HAP-1 (cell line): ENCODE measurements at regions not wholly inside any gene's neighbourhood (a gene's known extent, or its start where the extent isn't known, plus 50 kb on each side); places are given as distances from the start of the nearest gene placed in this dataset.

Experiments
- DNase-seq, 2 experiments: peaks; one replicate each; pipeline ENCODE4 v3.0.0-alpha.2; 2016 to 2020; ENCODE audit warnings: low spot score in 2 of 2
- H3K27me3 ChIP-seq: fragments of 250-450 bp; sonication (Bioruptor Pico); 2 replicates; pipeline ENCODE4 v1.5.1; 2020; ENCODE audit warnings: low read depth, mild to moderate bottlenecking, moderate library complexity
- H3K36me3 ChIP-seq: fragments of 250-450 bp; sonication (Bioruptor Pico); replicated peaks from 2 replicates; pipeline ENCODE4 v1.5.1; 2020; ENCODE audit warnings: mild to moderate bottlenecking
- H3K4me1 ChIP-seq: fragments of 250-450 bp; sonication (Bioruptor Pico); 2 replicates; pipeline ENCODE4 v1.5.1; 2020; ENCODE audit warnings: mild to moderate bottlenecking
- H3K4me3 ChIP-seq: fragments of 250-450 bp; sonication (Bioruptor Pico); 2 replicates; pipeline ENCODE4 v1.5.1; 2020; ENCODE audit warnings: mild to moderate bottlenecking, moderate library complexity
- H3K9me3 ChIP-seq: fragments of 250-450 bp; sonication (Bioruptor Pico); 2 replicates; pipeline ENCODE4 v1.5.1; 2020; ENCODE audit warnings: mild to moderate bottlenecking, moderate library complexity
- in situ Hi-C: fragments of 300-500 bp; cut with MboI; formaldehyde crosslinking; loops from 3 replicates; pipeline ENCODE4 v1.14.3; 2020; ENCODE audit warnings: low sequenced_read_pairs, inconsistent platforms, mixed read lengths

GRCh38 chr13:53238261-53238660 lies 209.6 kb downstream of the OLFM4 start:
- Histone ChIP-seq H3K36me3 (no peaks in the 10 kb centered on the region), H3K9me3 (no peaks in the 10 kb centered on the region), H3K4me3 (no peak overlapping the region), H3K4me1 (peaks cover 19% of the 10 kb centered on the region), H3K27me3 (no peaks in the 10 kb centered on the region)
- in situ Hi-C loops, result no loop called here
- DNase-seq, result no peak

- peak; percentile 27 to 61 for DNase-seq
- no peaks in the 10 kb centered on the region for H3K9me3 ChIP-seq
- H3K36me3 ChIP-seq, result no peaks in the 10 kb centered on the region
- no peak overlapping the region for H3K4me3 ChIP-seq
- H3K4me1 ChIP-seq, result peaks cover 19% of the 10 kb centered on the region
- in situ Hi-C loops, result loop anchor here (10.0 kb wide), 2 partner anchors 534 to 944 kb away; no protein-coding TSS in a partner anchor
- no peaks in the 10 kb centered on the region for H3K27me3 ChIP-seq
Measured at GRCh38 chr13:53240401-53241025, 211.9 kb downstream of the OLFM4 start.

GRCh38 chr13:53241891-53242348 lies 213.3 kb downstream of the OLFM4 start:
- Histone ChIP-seq H3K9me3 (no peaks in the 10 kb centered on the region), H3K36me3 (no peaks in the 10 kb centered on the region), H3K4me3 (no peak overlapping the region), H3K4me1 (peaks cover 19% of the 10 kb centered on the region), H3K27me3 (no peaks in the 10 kb centered on the region)
- DNase-seq, result peak; percentile 62 to 63
- in situ Hi-C loops, result loop anchor here (10.0 kb wide), 2 partner anchors 533 to 943 kb away; no protein-coding TSS in a partner anchor

GRCh38 chr13:53249236-53249635 lies 220.6 kb downstream of the OLFM4 start:
- no peak for DNase-seq
- in situ Hi-C loops, result loop anchor here (10.0 kb wide), 2 partner anchors 526 to 936 kb away; no protein-coding TSS in a partner anchor
- H3K9me3 ChIP-seq, result no peaks in the 10 kb centered on the region
- H3K4me1 ChIP-seq, result peaks cover 6% of the 10 kb centered on the region; the same call in 1 of the 2 replicates
- no peaks in the 10 kb centered on the region for H3K36me3 ChIP-seq
- H3K4me3 ChIP-seq, result no peak overlapping the region
- no peaks in the 10 kb centered on the region for H3K27me3 ChIP-seq

- H3K27me3 ChIP-seq, result no peaks in the 10 kb centered on the region
- no peaks in the 10 kb centered on the region for H3K36me3 ChIP-seq
- DNase-seq, result peak; percentile 71 to 92
- no peak overlapping the region for H3K4me3 ChIP-seq
- H3K9me3 ChIP-seq, result no peaks in the 10 kb centered on the region
- peaks cover 6% of the 10 kb centered on the region; the same call in 1 of the 2 replicates for H3K4me1 ChIP-seq
- in situ Hi-C loops, result no loop called here
Measured at GRCh38 chr13:53250272-53250875, 221.8 kb downstream of the OLFM4 start.

- Histone ChIP-seq H3K27me3 (no peaks in the 10 kb centered on the region), H3K36me3 (no peaks in the 10 kb centered on the region), H3K9me3 (no peaks in the 10 kb centered on the region), H3K4me1 (peaks cover 6% of the 10 kb centered on the region; the same call in 1 of the 2 replicates), H3K4me3 (no peak overlapping the region)
- in situ Hi-C loops, result no loop called here
- DNase-seq, result no peak
Measured at GRCh38 chr13:53250977-53251376, 222.4 kb downstream of the OLFM4 start.

GRCh38 chr13:53254500-53254899 lies 225.9 kb downstream of the OLFM4 start:
- Histone ChIP-seq H3K36me3 (no peaks in the 10 kb centered on the region), H3K4me1 (peaks cover 6% of the 10 kb centered on the region; the same call in 1 of the 2 replicates), H3K27me3 (no peaks in the 10 kb centered on the region), H3K4me3 (no peak overlapping the region), H3K9me3 (no peaks in the 10 kb centered on the region)
- in situ Hi-C loops, result no loop called here
- peak in 1 of 2 experiments; percentile 45 for DNase-seq

- no peaks in the 10 kb centered on the region for H3K9me3 ChIP-seq
- in situ Hi-C loops, result no loop called here
- H3K27me3 ChIP-seq, result no peaks in the 10 kb centered on the region
- H3K36me3 ChIP-seq, result no peaks in the 10 kb centered on the region
- peaks cover 3% of the 10 kb centered on the region; the same call in 1 of the 2 replicates for H3K4me1 ChIP-seq
- DNase-seq, result no peak
- no peak overlapping the region for H3K4me3 ChIP-seq
Measured at GRCh38 chr13:53255795-53256194, 227.2 kb downstream of the OLFM4 start.

- H3K27me3 ChIP-seq, result no peaks in the 10 kb centered on the region
- H3K9me3 ChIP-seq, result no peaks in the 10 kb centered on the region
- H3K4me3 ChIP-seq, result no peak overlapping the region
- in situ Hi-C loops, result no loop called here
- no peaks in the 10 kb centered on the region for H3K36me3 ChIP-seq
- DNase-seq, result no peak
- H3K4me1 ChIP-seq, result peaks cover 18% of the 10 kb centered on the region
Measured at GRCh38 chr13:53260594-53260993, 232.0 kb downstream of the OLFM4 start.

GRCh38 chr13:53264751-53265385 lies 236.3 kb downstream of the OLFM4 start:
- DNase-seq, result peak; percentile 74 to 97
- in situ Hi-C loops, result no loop called here

GRCh38 chr13:53266757-53267156 lies 238.1 kb downstream of the OLFM4 start:
- DNase-seq, result no peak
- Histone ChIP-seq H3K9me3 (peaks cover 6% of the 10 kb centered on the region; the same call in 1 of the 2 replicates), H3K4me3 (no peak overlapping the region), H3K36me3 (no peaks in the 10 kb centered on the region), H3K4me1 (peaks cover 28% of the 10 kb centered on the region), H3K27me3 (no peaks in the 10 kb centered on the region)
- in situ Hi-C loops, result no loop called here

More at GRCh38 chr13:53264751-53265385, 236.3 kb downstream of the OLFM4 start:
- peaks cover 6% of the 10 kb centered on the region; the same call in 1 of the 2 replicates for H3K9me3 ChIP-seq
- H3K4me1 ChIP-seq, result peaks cover 28% of the 10 kb centered on the region
- H3K36me3 ChIP-seq, result no peaks in the 10 kb centered on the region
- H3K4me3 ChIP-seq, result no peak overlapping the region
- no peaks in the 10 kb centered on the region for H3K27me3 ChIP-seq

GRCh38 chr13:53269634-53270033 lies 241.0 kb downstream of the OLFM4 start:
- H3K36me3 ChIP-seq, result no peaks in the 10 kb centered on the region
- H3K27me3 ChIP-seq, result no peaks in the 10 kb centered on the region
- H3K9me3 ChIP-seq, result peaks cover 6% of the 10 kb centered on the region; the same call in 1 of the 2 replicates
- in situ Hi-C loops, result no loop called here
- H3K4me1 ChIP-seq, result peaks cover 16% of the 10 kb centered on the region
- DNase-seq, result no peak
- H3K4me3 ChIP-seq, result no peak overlapping the region

- Histone ChIP-seq H3K9me3 (0 out of 2 replicates have a peak, but pooled peaks cover 2% of the 10 kb centered on the region), H3K4me3 (no peak overlapping the region), H3K4me1 (peaks cover 23% of the 10 kb centered on the region), H3K36me3 (no peaks in the 10 kb centered on the region), H3K27me3 (no peaks in the 10 kb centered on the region)
- DNase-seq, result no peak
- in situ Hi-C loops, result no loop called here
Measured at GRCh38 chr13:53272873-53273272, 244.3 kb downstream of the OLFM4 start.

- no peaks in the 10 kb centered on the region for H3K9me3 ChIP-seq
- DNase-seq, result peak; percentile 17 to 80
- in situ Hi-C loops, result no loop called here
- H3K27me3 ChIP-seq, result no peaks in the 10 kb centered on the region
- no peak overlapping the region for H3K4me3 ChIP-seq
- H3K4me1 ChIP-seq, result peaks cover 32% of the 10 kb centered on the region
- H3K36me3 ChIP-seq, result no peaks in the 10 kb centered on the region
Measured at GRCh38 chr13:53276265-53276664, 247.7 kb downstream of the OLFM4 start.
